Left lung (tissue), 4 donors: ENCODE measurements at regions not wholly inside any gene's neighbourhood (a gene's known extent, or its start where the extent isn't known, plus 50 kb on each side); places are given as distances from the start of the nearest gene placed in this dataset.

Source experiments
- ATAC-seq: fragments of 200-7000 bp; cut with Tn5 transposase; one replicate; pipeline ENCODE4 v1.9.1; 2020; ENCODE audit warnings: moderate library complexity
- DNase-seq, 4 donors: peaks; one replicate each; pipeline ENCODE4 v3.0.0-alpha.2; 2013 to 2020
- H3K27ac ChIP-seq, 2 donors: fragments of 200-600 bp; sonication (generic) in 1 of 2; one replicate each; pipeline versions ENCODE4 v1.5.0 to v1.8.0; 2020 to 2021
- H3K27me3 ChIP-seq, 2 donors: fragments of 200-600 bp; sonication (generic) in 1 of 2; one replicate each; pipeline versions ENCODE4 v1.5.0 to v1.8.0; 2020 to 2021
- H3K36me3 ChIP-seq, 2 donors: fragments of 200-600 bp; sonication (generic) in 1 of 2; one replicate each; pipeline versions ENCODE4 v1.5.0 to v1.8.0; 2020 to 2021
- H3K4me1 ChIP-seq, 2 donors: fragments of 200-600 bp; one replicate each; pipeline ENCODE4 v1.8.0; 2021
- H3K4me3 ChIP-seq, 2 donors: fragments of 200-600 bp; sonication (generic) in 1 of 2; one replicate each; pipeline versions ENCODE4 v1.5.0 to v1.8.0; 2020 to 2021; ENCODE audit warnings: mild to moderate bottlenecking in 1 of 2
- H3K9me3 ChIP-seq, 2 donors: fragments of 200-600 bp; sonication (generic) in 1 of 2; one replicate each; pipeline versions ENCODE4 v1.5.0 to v1.8.0; 2020 to 2021
- CTCF ChIP-seq, 2 donors: fragments of 200-600 bp; sonication (generic) in 1 of 2; IDR thresholded peaks; one replicate each; pipeline versions ENCODE4 v1.5.0 to v1.8.0; 2021; ENCODE audit warnings: antibody characterized with exemption in 2 of 2
- intact Hi-C, 2 donors: fragments of 100-400 bp; cut with DNase I; formaldehyde crosslinking; loops; one replicate each; pipeline versions ENCODE4 v1.11.2 to v1.14.2; 2022
- donor health status: DM: no; HTN: yes; CAD: no.
- donor health status: DM: no; HTN: no; CAD: no.

GRCh38 chr16:73521499-73521898, 473.6 kb upstream of the ZFHX3 start:
- Histone ChIP-seq H3K9me3 (no peaks in the 10 kb centered on the region), H3K4me1 (no peaks in the 10 kb centered on the region), H3K27me3 (no peaks in the 10 kb centered on the region), H3K27ac (no peak overlapping the region), H3K36me3 (no peaks in the 10 kb centered on the region), H3K4me3 (no peak overlapping the region)
- no peak for DNase-seq
- no peak for TF ChIP-seq CTCF (IDR thresholded peaks at IDR 0.05)
- intact Hi-C loops = no loop called here
- ATAC-seq = no peak

- ATAC-seq (no peak), DNase-seq (no peak)
- no peaks in the 10 kb centered on the region for H3K4me1 ChIP-seq
- no peaks in the 10 kb centered on the region for H3K36me3 ChIP-seq
- intact Hi-C loops = no loop called here
- no peak overlapping the region for H3K27ac ChIP-seq
- H3K27me3 ChIP-seq = no peaks in the 10 kb centered on the region
- H3K4me3 ChIP-seq = no peak overlapping the region
- no peaks in the 10 kb centered on the region for H3K9me3 ChIP-seq
- no peak for TF ChIP-seq CTCF (IDR thresholded peaks at IDR 0.05)
Measured at GRCh38 chr16:73515616-73516015, 467.7 kb upstream of the ZFHX3 start.

GRCh38 chr16:73510852-73511251, 462.9 kb upstream of the ZFHX3 start:
- Histone ChIP-seq H3K4me3 (no peak overlapping the region), H3K27ac (no peak overlapping the region), H3K4me1 (no peaks in the 10 kb centered on the region), H3K27me3 (no peaks in the 10 kb centered on the region), H3K36me3 (no peaks in the 10 kb centered on the region), H3K9me3 (no peaks in the 10 kb centered on the region)
- DNase-seq (no peak), ATAC-seq (no peak)
- no peak for TF ChIP-seq CTCF (IDR thresholded peaks at IDR 0.05)
- intact Hi-C loops = no loop called here

- intact Hi-C loops = no loop called here
- Histone ChIP-seq H3K4me3 (no peak overlapping the region), H3K27me3 (no peaks in the 10 kb centered on the region), H3K9me3 (no peaks in the 10 kb centered on the region), H3K36me3 (no peaks in the 10 kb centered on the region), H3K4me1 (no peaks in the 10 kb centered on the region), H3K27ac (no peak overlapping the region)
- DNase-seq = no peak
- ATAC-seq = no peak
- TF ChIP-seq CTCF (IDR thresholded peaks at IDR 0.05) = no peak
Measured at GRCh38 chr16:73506568-73507056, 458.7 kb upstream of the ZFHX3 start.

GRCh38 chr16:73505577-73505976, 457.6 kb upstream of the ZFHX3 start:
- intact Hi-C loops = no loop called here
- Histone ChIP-seq H3K9me3 (no peaks in the 10 kb centered on the region), H3K4me3 (no peak overlapping the region), H3K27me3 (no peaks in the 10 kb centered on the region), H3K36me3 (no peaks in the 10 kb centered on the region), H3K27ac (no peak overlapping the region), H3K4me1 (no peaks in the 10 kb centered on the region)
- no peak for DNase-seq
- TF ChIP-seq CTCF (IDR thresholded peaks at IDR 0.05) = no peak
- no peak for ATAC-seq
